HG02973 (cell line): ENCODE measurements at regions not wholly inside any gene's neighbourhood (a gene's known extent, or its start where the extent isn't known, plus 50 kb on each side); places are given as distances from the start of the nearest gene placed in this dataset.
"Not testable (repeated sequence)": the region's sequence is repeated elsewhere in the genome, so short reads cannot be mapped to it uniquely, and the experiment has no call there.

Experiments
- ATAC-seq: cut with Tn5 transposase; IDR thresholded peaks from one replicate; pipeline ENCODE4 v1.9.1; 2021; ENCODE audit warnings: moderate library complexity; ENCODE audit not compliant: unreplicated experiment

GRCh38 chr15:21262851-21263425 lies 177.4 kb downstream of the POTEB3 start:
- ATAC-seq = no peak

DNA sequence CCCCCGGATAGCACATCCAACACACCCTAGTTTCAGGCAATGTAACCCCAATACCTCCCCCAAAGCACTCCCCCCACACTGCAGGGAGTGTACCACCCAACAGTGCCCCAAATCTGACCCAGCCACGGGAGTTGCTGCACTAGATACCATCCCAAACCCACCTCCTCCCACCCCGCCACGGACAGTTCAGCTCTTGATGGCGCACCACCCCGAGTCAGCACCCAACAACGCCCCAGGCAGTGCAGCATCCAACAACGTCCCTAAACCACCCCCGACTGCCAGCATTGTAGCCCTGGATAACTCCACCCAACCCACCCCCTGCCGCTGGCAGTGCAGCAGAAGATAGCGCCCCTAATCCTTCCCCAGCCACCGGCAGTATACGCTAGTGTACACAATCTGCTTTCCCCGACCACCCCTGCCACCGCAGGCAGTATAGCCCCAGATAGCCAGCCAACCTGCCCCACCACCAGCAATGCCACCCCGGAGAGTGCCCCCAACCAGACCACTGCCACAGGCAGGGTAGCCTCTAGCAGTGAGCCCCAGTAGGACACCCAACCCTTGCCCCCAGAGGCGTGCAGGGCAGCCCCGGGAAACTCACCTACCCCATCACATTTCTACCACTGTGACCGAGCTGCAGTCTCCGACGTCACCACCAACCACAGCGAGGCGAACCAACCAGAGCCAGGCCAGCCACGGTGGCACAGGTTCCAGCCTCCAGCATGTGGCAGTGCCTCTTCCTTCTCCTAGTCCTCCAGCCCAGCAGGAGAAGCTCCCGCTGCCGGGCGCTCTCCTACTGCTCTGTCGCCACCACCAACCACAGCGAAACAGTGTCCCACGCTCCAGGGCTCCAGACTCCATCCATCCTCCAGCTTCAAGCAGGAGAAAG lies 178.1 kb downstream of the POTEB3 start:
- no peak for ATAC-seq

GRCh38 chr15:21261396-21261964 lies 178.8 kb downstream of the POTEB3 start:
- no peak for ATAC-seq

GRCh38 chr15:21260966-21261395 lies 179.3 kb downstream of the POTEB3 start:
- ATAC-seq = no peak

DNA sequence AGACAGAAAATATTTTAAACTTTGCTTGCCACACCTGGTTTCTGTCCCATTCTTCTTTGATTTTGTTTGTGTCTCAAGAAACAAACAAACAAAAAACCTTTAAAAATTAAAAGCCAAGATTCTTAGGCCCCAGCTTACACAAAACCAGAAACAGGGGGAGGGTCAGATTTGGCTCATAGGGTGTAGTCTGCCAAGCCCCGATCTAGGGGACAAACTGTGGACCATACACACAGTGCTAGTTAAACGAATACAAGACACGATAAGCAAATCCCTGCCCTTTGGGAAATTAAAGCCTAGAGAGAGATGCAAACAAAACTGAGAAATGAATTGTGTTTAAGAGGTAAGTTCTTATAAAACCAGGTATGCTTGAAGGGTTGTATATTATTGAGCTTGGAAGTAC lies 181.7 kb downstream of the POTEB3 start:
- not testable (repeated sequence) for ATAC-seq

DNA sequence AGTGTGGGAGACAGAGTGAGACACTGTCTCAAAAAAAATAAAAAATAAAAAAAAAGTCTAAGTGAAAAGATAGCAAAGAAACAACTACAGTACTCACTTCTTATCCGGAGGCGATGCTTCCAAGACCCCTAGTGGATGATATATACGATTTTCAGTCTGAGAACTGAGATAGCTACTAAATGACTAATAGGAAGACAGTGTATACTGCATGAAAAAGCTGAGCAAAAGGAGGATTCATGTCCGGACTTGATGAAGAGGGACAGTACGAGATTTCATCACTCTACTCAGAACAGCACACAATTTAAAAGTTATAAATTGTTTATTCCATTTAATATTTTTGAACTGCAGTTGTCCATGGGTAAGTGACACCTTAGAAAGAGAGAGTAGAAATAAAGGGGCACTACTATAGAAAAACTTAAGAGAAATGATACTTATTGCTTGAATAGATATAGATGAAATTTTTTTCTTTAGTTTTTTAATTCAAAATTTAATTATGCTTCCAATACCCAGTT lies 190.7 kb downstream of the POTEB3 start:
- ATAC-seq = not testable (repeated sequence)
